LNCAP (cell line): ENCODE measurements at regions not wholly inside any gene's neighbourhood (a gene's known extent, or its start where the extent isn't known, plus 50 kb on each side); places are given as distances from the start of the nearest gene placed in this dataset.

ENCODE experiments used
- TF ChIP-seq, protein P1 (sequence below): fragments of 450-650 bp; IDR thresholded peaks from 2 replicates; pipeline ENCODE4 v1.5.1; 2017; ENCODE audit warnings: mild to moderate bottlenecking

DNA sequence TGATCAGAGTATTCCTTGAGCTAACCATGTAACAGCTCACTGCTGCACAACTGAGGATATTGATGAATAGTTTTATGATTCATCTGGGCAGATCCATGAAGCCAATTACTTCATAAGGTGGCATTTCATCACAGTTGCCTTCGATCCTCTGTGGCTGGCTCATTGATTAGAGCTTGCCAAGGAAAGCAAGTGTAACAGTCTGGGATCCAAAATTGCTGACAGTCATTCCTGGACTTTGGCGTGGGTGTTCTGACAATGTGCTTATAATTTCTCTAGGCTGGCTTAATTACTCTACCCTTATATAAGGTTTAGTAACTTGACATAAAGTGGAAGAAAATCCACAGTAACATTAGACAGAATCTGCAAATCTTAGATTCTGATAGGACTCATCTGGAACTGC, 551.3 kb upstream of the CDH4 start:
- TF ChIP-seq, protein P1, sequence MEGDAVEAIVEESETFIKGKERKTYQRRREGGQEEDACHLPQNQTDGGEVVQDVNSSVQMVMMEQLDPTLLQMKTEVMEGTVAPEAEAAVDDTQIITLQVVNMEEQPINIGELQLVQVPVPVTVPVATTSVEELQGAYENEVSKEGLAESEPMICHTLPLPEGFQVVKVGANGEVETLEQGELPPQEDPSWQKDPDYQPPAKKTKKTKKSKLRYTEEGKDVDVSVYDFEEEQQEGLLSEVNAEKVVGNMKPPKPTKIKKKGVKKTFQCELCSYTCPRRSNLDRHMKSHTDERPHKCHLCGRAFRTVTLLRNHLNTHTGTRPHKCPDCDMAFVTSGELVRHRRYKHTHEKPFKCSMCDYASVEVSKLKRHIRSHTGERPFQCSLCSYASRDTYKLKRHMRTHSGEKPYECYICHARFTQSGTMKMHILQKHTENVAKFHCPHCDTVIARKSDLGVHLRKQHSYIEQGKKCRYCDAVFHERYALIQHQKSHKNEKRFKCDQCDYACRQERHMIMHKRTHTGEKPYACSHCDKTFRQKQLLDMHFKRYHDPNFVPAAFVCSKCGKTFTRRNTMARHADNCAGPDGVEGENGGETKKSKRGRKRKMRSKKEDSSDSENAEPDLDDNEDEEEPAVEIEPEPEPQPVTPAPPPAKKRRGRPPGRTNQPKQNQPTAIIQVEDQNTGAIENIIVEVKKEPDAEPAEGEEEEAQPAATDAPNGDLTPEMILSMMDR, result no peak

DNA sequence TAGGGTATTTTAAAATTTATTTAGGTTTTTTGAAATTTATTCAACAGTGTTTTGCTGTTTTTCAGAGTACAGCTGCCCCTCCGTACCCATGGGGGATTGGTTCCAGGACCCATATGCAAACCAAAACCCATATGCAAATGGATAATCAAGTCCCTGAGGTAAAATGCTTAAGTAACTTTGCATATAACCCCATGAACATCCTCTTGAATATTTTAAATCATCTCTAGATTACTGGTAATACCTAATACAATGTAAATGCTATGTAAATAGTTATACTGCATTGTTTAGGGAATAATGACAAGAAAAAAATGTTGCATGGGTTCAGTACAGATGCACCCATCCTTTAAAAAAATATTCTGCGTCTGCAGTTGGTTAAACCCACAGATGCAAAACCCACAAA, 547.9 kb upstream of the CDH4 start:
- TF ChIP-seq, protein P1, result no peak

DNA sequence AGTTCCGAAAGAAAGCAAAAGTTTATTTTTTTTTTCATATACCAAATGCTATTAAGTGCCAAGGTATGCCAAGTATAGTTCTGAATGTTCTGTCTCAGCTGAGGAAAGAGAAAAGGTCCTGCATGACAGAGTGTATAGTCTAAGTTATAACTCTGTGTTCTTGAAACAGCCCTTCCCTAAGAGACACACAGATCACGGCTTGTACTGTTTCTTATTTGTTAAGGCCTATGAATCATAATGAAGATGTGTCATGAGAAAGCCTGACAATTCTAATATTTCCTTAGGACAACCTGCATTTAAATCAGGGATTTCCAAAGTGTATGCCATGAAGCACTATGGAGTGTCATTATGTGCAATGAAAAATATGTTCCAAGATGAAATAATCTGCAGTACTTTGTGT, 538.7 kb upstream of the CDH4 start:
- TF ChIP-seq, protein P1, result no peak

DNA sequence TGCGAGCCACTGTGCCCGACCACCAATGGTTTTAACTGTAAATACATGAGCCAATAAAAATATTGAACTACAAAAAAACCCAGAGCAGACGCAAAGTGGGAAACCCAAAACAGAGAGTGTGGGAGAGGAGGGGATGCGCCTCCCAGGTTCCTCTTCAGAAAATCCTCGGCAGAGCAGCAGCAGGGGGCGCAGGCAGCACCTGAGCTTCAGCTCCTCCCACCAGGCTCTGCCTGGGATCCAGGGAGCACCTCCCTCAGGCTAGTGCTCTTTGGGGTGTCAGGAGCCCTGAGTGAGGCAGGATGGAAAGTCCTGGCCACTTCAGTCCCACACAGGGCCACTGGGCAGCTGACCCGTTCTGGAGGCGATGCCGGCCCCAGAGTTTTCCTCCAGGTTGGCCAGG, 536.9 kb upstream of the CDH4 start:
- TF ChIP-seq, protein P1, result peak; percentile 55

DNA sequence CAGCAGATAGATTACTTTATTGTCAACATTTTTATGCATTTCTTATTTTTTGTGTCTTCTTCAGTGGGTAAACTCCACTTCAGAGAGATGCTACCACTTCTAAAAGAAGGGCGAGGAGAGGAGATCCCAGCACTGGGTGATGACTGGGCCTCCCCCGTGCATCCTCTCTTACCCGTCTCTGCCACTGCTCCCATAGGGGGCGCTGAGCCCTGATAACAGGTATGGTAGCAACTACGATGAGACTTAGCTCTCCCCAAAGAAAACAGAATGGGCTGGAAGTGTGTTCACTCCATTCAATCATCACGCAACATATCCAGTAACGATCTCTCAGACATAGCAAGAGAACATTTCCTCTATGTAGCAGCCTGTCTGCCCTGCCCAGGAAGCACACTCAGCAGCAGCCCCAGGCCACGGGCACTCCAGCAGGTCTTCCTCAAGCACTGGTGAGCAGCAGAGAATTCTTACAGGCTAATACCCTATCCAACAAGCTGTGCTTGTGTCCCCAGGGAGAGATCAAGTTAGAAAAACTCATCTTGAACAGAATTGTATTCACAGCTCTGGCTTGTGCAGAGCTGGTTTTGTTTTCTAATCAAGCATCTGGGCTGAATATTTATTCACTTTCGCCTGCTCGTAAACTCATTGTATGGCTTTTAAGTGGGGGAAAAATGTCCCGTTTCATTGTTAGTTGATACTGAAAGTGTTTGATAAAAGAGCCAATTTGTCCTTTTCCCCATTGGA, 533.1 kb upstream of the CDH4 start:
- TF ChIP-seq, protein P1, result peak; percentile 19; the same call in 1 of the 2 replicates

DNA sequence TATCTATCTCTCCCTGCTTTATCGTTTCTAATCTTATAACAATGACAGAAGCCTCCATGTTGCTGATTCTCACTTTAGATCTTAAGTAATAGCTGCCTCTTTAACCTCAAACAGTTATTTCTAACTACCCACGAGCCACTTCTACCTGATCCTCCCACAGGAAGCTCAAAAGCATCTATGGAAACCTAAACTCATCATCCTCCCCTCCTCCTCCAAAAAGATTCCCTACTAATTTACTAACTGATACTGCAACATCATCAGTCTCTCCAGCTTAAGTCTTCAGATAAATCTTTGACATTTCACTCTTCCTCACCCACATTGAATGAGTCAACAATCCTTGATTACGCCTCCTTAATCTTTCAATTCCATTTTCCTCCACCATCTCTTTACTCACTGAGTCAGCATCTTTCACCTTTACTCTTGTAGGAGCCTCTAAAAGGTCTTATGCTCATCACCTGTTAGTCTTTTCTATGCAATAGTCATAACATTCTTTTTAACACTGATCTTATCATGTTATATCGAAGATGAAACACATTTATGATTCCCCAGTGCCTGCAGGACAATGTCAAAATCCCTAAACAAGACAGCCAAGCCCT, 526.7 kb upstream of the CDH4 start:
- TF ChIP-seq, protein P1, result no peak

DNA sequence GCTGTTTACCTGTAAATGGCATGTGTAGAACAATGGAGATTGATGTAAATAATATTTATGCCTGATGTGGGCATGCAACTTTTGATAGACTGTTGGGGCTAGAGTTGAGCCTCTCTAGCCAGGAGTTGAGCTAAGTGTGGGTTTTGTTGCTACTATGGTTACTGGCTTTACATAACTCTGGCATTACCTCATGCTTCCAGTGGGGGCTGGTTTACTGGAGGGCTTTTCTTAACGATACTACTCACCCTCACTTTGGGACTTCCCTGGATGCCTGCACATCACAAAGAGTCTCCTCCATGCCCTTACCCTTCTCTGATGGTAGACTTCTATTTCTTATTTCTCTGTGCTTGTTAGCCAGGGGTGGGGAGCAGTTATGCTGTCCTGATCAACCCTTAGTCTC, 524.6 kb upstream of the CDH4 start:
- TF ChIP-seq, protein P1, result no peak
